ENCODE measurements at regions not wholly inside any gene's neighbourhood (a gene's known extent, or its start where the extent isn't known, plus 50 kb on each side); places are given as distances from the start of the nearest gene placed in this dataset.

DNA sequence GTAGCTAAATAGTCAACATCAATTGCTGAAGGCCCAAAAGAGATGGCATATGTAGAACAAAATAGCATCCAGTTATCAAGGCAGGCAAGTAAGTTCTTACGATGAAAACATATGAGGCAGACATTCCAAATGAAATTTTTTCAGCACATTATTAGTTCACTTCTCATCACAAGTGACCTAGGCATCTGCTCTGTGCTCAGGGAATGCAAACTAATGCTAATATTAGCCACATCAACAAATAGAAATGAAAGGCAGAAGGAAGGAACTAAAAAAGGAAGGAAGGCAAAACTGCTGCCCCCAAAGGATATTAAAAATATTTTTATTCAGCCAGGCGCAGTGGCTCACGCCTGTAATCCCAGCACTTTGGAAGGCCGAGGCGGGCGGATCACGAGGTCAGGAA is 51.2 kb upstream of the ROCK1 start:
- TF ChIP-seq, protein P1, sequence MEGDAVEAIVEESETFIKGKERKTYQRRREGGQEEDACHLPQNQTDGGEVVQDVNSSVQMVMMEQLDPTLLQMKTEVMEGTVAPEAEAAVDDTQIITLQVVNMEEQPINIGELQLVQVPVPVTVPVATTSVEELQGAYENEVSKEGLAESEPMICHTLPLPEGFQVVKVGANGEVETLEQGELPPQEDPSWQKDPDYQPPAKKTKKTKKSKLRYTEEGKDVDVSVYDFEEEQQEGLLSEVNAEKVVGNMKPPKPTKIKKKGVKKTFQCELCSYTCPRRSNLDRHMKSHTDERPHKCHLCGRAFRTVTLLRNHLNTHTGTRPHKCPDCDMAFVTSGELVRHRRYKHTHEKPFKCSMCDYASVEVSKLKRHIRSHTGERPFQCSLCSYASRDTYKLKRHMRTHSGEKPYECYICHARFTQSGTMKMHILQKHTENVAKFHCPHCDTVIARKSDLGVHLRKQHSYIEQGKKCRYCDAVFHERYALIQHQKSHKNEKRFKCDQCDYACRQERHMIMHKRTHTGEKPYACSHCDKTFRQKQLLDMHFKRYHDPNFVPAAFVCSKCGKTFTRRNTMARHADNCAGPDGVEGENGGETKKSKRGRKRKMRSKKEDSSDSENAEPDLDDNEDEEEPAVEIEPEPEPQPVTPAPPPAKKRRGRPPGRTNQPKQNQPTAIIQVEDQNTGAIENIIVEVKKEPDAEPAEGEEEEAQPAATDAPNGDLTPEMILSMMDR (IDR thresholded peaks at IDR 0.05; ENCODE audit: insufficient read depth, low read depth, low read length, missing control alignments) = no peak

DNA sequence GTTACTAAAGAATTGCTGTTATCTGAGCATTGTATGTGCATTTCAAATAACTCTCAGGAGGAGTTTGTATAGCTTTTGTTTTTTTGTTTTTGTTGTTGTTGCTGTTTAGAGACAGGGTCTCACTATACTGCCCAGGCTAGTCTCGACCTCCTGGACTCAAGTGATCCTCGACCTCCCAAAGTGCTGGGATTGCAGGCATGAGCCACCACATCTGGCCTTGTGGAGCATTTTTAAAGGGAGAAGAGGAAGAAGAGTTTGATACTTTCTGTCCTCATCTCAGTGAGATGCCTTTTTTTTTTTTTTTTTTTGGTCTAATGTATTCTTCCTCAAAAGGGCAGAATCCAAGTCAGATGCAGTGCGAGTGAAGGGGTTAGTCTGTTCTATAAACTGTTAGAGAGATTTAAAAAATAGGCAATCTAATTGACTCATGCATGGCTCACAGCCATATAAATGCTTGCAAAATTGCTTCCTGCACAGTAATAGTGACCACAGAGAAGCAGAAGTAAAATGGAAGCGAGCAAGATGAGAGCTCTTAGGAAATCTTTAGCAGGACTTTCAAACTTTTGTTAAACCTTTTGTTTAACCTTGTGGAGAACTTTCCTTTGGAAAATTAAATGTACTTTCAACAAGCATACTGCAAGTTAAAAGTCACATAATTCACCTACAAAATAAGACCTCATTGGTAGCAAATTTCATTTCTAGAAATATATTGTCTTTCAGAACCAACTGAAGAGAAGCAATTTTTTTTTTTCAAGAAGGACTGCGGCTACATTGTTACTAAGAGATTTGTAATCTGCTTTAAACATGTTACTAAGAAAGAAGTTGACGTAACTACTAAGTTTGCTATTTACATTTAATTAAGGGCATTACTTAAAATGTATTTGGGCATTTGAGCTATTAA is 52.3 kb upstream of the ROCK1 start:
- H3K4me3 ChIP-seq (ENCODE audit: low read length) = no peak overlapping the region
- TF ChIP-seq, protein P1 (IDR thresholded peaks at IDR 0.05; ENCODE audit: insufficient read depth, low read depth, low read length, missing control alignments) = no peak
- DNase-seq (ENCODE audit: low read depth) = peak; percentile 82

More for the DNA sequence above, 51.2 kb upstream of the ROCK1 start:
- DNase-seq (ENCODE audit: low read depth) = no peak
- no peak overlapping the region for H3K4me3 ChIP-seq (ENCODE audit: low read length)

DNA sequence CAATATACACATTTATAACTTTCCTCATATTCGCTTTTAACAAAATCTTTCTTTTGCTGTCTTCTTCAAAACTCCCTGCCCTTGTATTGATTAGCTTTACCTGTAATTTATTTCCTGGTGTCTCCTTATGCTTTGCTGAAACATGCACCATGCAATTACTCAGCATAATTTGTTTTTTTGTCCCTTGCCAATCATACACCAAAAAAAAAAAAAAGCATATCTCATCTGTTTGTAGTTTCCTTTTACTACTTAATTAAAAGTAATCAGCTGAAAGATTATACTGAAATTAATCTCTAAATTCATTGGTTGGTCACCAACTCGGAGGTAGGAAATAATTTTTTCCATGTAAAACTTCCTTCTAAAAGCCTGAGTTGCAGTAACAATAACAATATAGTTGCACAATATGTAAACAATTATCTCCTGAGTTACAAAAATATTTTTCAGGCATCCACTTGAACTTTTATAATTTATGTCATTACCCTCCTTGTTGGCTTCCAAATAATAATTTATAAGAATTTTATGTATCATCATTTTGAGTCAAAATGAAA is 53.0 kb upstream of the ROCK1 start:
- DNase-seq (ENCODE audit: low read depth) = no peak
- H3K4me3 ChIP-seq (ENCODE audit: low read length) = no peak overlapping the region
- TF ChIP-seq, protein P1 (IDR thresholded peaks at IDR 0.05; ENCODE audit: insufficient read depth, low read depth, low read length, missing control alignments) = no peak

DNA sequence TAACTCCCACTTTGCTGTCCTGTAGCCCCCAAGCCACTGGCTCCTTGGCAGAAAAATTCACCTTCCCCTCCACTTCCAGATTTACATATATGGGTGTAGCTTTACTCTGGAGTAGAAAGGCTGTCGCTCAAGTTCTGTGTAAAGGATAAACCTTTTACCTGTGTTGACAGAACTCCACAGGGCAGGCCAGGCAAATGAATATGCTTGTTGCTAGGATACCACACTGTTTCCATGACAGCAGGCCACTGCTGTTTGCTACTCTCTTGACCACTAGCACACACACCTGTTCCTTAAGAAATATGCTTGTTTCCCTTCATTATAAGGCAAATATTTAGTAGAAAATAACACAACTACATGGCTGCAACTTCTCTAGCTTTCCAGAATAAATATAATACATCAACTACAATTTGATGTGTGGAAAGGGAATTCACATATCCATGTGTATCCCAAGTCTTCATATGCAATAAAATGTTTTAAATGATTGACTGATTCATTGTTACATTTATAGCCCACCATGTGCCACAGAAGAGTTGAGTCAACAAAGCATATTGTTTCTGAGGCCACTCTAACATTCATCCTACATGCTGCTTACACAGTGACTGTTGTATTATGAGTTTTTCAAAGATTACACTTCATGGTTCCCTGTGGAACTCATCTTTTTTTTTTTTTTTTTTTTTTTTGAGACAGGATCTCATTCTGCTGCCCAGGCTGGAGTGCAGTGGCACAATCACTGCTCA is 56.2 kb upstream of the ROCK1 start:
- H3K4me3 ChIP-seq (ENCODE audit: low read length) = no peak overlapping the region
- TF ChIP-seq, protein P1 (IDR thresholded peaks at IDR 0.05; ENCODE audit: insufficient read depth, low read depth, low read length, missing control alignments) = no peak
- DNase-seq (ENCODE audit: low read depth) = peak; percentile 44

DNA sequence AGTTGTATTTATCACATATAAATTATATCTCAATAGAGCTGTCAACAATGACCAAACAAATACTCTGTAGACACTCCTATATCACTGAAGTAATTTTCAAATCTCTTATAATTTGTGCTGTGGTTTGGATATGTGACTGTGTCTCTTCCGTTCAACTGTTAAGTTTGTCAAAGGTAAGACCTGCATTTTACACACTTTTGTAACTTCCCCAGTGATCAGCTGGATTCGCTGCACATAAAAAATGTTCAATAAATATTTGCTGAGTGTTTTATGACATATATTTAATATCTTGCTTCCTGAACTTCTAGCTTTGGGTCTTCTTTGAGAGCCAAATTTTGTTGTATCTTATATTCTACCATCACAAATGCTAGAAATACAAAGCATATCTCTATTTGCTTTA is 57.3 kb upstream of the ROCK1 start:
- DNase-seq (ENCODE audit: low read depth) = no peak
- H3K4me3 ChIP-seq (ENCODE audit: low read length) = no peak overlapping the region
- TF ChIP-seq, protein P1 (IDR thresholded peaks at IDR 0.05; ENCODE audit: insufficient read depth, low read depth, low read length, missing control alignments) = no peak

DNA sequence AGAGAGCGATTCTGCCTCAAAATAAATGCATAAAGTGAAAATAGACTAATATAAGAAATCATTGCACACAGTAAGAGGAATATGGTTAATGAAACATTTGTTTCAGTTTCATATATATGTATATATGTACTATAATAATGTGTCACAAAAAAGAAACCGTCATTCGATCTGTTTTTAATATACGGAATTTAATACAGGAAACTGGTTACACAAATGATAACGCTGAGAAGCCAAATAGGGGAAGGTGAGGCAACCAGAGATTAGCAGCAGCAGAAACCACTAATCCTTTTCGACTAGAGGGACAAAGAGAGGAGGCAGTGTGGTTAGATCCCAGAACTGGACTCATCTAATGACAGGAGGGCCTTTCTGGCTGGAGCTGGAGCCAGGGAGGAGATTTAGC is 64.2 kb upstream of the GREB1L start:
- TF ChIP-seq, protein P1 (IDR thresholded peaks at IDR 0.05; ENCODE audit: insufficient read depth, low read depth, low read length, missing control alignments) = no peak
- DNase-seq (ENCODE audit: low read depth) = no peak
- no peak overlapping the region for H3K4me3 ChIP-seq (ENCODE audit: low read length)
